ENCODE measurements at regions not wholly inside any gene's neighbourhood (a gene's known extent, or its start where the extent isn't known, plus 50 kb on each side); places are given as distances from the start of the nearest gene placed in this dataset.

DNA sequence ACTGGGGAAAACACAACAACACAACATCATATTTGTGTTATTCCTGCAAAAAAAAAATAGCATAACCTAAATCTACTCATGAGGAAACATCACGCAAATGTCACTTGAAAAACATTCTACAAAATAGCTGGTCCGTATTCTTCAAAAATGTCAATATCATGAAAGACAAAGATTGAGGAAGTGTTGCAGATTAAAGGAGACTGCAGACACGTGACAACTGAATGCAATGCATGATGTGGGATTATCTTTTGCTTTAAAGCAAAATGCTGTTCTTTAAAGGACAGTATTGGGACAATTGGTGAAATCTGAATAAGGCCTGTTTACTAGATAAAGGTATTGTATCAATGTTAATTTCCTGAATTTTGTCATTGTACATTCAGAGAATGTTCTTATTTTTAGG lies 157.7 kb downstream of the SMIM20 start:
- no peak for DNase-seq (ENCODE audit: low read depth)

DNA sequence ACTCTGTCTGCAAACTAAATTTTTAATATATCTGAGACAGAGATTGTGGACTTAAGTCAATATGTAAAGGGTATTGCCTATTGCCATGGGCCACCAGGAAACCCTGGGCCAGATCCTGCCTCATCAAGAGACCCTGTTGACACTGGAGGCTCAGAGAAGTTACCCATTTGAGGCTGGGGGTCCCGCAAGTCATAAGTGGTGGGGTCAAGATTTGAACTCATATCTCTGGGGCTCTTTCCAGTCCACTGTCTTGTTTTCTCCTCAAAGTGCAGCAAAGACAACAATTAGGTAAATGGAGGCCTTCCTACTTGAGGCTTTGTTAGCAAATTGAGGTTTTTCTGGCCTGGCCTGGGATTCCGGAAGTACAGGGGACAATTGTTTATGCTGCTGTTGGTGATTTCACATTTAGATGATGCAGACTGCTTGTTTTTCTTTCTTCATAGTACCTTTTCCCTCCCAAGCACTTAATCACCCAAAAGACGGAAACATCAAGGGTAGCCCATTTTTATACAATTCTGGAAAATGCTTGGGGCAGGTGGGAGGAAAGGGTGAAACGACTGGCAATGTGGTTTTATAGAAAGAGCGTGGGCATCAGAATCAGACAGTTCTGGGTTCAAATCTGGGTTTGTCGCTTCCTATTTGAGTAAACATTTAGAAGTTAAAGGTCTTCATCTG lies 160.0 kb downstream of the SMIM20 start:
- no peak for DNase-seq (ENCODE audit: low read depth)

DNA sequence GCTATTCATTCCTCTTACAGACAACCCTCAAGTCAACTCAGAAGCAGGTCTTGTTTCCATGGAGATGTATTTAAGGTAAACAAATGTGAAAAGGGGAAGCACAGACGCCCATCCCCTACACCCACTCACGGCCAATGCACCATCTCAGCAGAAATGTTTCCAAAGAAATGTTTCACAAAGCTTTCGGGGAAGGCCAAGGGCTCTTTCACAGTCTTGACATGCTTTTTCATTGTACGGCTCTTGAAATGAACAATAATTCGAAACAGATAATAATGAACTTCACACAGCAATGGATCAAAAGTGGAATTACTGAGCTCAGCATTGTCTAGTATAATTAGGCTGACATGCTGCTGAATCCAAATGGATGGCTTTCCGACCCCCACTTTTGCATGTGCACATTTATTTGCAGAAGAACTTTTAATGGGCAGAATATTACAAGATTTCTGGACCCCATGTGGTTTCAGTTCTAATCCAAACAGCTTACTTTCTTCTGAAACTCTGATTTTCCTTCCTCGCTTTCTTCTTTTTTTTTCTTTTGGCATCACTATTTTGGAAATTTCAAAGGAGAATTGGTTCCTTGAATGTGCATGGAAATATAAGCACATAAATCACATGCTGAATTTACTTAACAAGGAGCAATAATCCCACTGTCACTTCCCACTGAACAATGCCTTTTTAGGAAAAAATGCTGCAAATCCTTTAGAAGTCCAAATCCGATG lies 160.9 kb downstream of the SMIM20 start:
- peak; percentile 49 for DNase-seq (ENCODE audit: low read depth)

DNA sequence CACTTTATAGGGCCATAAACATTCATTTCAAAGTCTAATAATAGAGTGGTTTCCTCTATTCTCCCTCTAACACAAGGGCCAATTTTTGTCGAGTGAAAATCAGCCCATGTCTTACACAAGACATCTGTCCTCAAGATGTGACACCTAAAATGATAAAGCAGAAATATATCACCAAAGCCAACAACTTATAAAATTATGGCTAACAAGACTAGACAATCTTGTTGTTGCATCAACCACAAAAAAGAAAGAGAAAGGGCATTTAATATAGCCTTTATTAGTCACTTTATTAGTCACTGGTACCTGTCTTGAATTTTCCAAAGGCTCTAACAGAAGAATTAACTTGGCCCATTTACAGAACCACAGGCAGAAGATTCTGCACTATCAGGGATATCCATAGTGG lies 161.6 kb downstream of the SMIM20 start:
- no peak for DNase-seq (ENCODE audit: low read depth)

DNA sequence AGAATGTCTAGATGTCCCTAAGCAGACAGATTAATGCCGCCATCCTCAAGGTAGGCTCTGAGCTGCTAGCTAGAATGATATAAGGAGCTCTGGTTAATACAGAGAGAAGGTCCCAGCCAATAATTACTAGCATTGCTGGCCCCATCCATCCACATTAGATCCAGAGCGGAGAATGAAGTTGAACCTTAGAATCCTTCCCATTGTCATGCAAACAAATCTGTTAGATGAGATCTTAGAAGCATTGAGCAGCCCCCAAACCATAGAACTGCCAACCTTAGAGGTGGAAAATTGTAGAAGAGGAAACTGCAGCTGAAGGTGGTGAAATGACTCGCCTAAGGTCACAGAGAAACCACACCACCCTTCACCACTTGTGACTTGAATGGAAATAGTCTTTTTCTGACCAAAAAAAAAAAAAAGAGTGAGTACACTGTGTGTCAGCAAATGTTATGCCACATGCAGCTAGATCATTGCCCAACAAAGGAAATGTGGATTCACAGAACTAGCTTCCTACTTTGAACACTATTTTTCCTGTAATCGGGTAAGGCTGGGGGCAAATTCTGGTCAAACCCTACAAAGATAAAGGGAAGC lies 162.1 kb downstream of the SMIM20 start:
- no peak for DNase-seq (ENCODE audit: low read depth)

DNA sequence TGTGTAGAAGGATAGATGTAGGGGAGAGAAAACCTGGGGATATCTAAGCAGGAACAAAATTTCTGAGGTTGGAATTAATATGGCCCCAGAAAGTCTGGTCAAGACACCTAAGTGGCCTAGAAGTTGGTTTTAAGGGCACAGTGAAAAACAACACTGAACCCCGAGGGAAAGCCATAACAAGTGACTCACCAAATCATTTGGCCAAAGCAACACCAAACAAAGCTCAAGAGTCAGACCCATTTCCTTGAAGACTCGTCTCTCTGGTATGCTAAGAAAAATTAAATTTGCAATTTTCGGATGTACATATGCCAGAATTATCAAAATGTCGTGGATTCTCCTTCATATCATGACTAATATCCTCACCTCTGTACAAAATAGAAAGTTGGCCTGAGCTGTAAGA lies 162.9 kb downstream of the SMIM20 start:
- DNase-seq (ENCODE audit: low read depth): no peak

DNA sequence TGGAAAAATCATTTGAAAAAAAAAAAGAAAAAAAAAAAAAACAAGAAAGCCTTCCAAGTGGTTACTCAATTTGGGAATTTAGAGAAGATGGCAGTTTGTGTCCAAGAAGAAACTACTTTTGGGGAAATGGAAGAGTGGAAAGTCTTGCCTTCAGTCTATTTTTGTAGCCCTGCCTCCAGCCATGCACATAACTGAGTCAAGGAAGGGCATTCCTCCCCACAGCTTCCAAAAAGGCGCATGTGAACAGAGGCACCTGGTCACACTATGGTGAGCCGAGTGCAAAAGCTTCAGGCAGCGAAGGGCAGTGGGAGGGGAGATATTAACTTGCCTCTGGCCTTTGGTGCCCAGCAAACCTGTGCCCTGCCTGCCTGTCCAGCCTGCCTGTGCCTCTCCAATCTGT lies 163.7 kb downstream of the SMIM20 start:
- DNase-seq (ENCODE audit: low read depth): no peak

DNA sequence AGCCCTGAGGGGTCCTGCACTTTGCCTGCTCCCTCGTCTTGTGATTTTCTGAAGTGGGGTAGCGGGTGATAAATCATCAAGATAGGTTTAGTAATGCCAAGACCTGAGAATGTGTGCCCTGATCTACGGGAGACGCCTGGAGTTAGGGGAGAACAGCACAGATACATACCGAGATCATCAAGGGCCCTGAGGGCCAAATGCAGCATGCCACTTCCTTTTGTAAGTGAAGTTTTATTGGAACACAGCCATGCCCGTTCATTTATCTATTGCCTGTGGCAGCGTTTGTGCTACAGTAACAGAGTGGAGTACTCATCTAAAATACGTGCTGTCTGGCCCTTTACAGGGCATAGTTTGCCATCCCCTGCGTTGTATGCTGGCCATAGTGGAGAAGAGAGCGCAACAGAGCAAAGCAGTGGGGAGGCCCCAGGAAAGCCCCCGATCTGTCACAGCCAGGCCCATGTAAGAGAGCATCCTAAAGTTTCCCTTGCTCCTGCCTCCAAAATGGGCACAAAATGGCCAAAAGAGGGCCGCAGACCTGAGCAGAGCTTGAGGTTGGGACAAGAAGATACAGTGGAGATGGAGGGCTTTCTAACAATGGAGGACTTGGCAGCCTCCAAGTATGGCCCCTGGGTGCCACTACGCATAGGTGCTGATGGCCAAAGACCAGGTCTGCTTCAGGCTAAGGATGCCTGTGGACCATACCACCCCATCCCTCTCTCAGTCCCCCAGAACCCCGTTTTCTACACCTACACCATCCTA lies 167.0 kb downstream of the SMIM20 start:
- DNase-seq (ENCODE audit: low read depth): no peak

DNA sequence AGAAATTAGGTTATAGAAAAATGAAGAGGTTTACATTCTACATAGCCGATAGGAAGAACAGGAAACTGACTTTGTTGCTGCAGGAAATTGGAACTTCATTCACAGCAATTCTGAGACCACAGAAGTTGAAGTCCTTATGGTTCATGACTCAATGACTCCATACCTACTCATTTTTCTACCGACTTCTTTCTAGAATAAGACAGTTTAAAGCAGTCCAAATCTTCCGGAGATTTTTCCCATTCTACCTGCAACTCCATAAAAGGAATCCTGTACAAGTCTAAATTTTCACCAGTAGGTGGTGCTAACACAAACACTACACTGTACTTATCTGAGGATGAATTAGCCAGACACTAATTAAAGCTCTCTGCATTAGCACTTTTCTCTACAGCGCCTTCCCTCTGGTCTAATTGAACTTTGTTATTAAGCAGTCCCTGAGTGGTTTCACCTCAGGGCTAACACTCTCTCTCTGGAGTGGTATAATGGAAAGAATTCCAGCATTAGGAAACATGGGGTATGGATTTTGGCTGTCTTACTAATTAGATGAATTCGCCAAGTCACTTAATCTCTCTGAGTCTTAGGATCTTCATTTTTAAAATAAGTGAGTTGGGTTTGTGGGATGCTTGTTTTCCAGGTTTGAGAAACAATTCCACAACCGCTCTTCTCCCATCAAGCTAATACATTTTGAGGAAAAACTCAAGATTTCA lies 167.9 kb downstream of the SMIM20 start:
- DNase-seq (ENCODE audit: low read depth): no peak

DNA sequence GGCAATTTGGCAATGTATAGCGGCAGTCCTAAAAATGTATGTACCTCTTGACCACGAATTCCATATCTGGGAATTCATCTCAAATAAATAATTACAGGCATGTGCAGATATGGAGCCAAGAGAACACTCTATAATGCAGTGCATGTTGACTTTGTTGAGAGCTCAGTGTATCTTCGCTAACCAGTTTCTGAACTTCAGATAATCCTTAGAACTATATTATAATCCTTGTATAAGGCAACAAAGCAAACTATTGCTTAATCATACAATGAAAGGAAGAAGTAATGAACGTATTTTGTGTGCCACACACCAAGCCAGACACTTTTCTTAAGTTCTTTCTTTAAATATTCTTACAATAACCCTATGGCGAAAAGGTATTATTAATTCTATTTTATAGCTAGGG lies 168.5 kb downstream of the SMIM20 start:
- DNase-seq (ENCODE audit: low read depth): no peak

DNA sequence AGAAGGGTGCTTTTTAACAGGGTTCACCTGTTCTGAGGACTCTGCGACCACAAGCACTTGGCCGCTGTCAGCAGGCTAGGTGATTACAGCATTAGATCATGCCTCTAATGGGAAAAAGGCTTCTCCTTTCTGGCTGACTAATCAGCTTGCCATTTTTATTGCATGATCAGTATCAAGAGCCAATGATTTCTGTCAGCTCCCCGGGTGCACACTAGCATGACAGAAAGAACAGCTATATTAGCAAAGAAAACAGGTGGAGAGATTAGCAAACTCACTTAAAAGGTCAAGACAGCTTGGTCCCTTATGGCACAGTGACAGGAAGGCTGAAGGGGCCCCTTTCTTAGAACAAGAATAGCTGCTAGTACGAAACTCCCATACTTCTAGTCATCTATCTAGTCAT lies 170.0 kb downstream of the SMIM20 start:
- no peak for DNase-seq (ENCODE audit: low read depth)

DNA sequence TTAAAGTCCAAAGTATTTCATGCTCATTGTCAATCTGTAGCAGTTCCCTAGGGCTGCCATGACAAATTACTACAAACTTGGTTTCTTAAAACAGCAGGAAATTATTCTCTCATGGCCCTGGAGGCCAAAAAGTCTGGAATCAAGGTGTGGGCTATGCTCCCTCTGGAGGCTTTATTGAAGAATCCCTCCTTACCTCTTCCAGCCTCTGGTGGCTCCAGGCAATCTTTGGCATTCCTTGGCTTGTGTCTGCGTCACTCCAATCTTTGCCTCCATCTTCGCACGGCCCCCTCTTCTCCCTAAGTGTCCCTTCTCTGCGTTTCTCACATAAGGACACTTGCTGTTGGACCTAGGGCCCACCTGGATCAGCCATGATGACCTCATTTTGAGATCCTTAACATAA lies 170.4 kb downstream of the SMIM20 start:
- no peak for DNase-seq (ENCODE audit: low read depth)

DNA sequence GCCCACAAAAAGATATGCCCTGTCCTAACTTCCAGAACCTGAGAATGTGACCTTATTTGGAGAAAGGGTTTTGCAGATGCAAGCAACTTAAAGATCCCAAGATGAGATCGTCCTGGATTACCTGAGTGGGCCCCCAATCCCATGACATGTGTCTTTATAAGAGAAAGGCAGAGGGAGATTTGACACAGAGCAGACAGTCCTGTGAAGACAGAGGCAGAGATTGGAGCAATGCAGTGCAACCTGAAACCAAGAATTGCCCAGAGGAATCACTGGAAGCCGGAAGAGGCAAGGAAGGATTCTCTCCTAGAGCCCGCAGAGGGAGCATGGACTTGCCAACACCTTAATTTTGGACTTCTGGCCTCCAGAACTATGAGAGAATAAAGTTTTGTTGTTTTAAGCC lies 171.5 kb downstream of the SMIM20 start:
- no peak for DNase-seq (ENCODE audit: low read depth)

DNA sequence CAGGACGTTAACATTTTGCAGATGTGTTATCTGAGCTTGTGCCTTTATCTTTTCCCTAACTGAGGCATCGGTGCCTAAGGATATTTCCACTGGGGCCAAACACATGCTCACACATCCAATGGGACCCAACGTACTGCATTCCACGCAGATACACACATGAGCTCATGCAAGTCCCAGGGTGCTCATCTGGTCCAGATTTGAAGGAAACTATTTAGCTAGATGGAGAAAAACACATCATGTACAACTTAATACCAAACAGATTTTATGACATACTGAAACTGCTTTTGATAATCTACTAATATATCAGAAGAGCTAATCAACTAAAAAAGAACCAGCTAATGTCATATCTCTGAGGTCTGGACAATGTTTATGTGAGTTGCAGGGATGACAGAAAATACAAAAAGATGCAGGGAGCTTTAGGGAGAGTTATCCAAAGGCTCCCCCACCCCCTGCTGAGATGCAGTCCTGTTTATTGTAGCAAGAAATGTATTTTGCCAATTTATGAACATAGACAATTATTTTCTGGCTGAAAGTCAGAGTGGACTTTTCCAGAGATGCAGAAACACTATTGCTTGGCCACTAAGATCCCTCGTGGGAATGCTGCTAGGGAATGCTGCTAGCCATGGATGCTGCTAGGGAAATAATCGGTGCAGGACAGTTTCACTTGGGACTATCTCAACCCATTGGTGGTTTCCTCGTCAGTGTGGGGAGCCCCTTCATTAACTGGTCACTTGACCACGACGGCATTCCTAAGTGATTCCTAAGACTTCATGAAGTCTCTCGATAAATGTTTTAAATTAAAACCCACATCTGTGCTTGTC lies 172.8 kb downstream of the SMIM20 start:
- no peak for DNase-seq (ENCODE audit: low read depth)

DNA sequence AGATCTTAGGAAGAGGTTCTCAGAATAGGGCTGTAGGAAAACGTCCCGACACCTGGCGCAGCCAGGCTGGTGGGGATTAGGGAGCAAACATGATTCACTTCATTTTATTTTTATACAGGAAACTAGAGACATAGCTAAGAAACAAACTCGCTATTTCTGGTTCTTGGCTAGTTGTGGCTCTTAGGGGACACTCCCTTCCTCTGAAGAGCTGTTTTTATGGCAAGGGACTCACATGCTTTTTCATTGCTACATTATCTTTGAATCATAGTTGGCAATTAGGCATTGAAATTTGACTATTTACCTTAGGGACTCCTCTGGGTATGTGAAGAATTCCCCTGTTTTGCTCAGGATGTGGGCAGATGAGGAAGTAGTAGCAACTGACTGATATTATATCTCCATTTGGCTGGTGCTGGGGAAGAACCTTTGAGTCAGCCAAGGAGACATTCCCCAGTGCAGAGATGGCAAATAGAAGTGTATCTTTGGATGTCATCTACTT lies 174.5 kb downstream of the SMIM20 start:
- no peak for DNase-seq (ENCODE audit: low read depth)

DNA sequence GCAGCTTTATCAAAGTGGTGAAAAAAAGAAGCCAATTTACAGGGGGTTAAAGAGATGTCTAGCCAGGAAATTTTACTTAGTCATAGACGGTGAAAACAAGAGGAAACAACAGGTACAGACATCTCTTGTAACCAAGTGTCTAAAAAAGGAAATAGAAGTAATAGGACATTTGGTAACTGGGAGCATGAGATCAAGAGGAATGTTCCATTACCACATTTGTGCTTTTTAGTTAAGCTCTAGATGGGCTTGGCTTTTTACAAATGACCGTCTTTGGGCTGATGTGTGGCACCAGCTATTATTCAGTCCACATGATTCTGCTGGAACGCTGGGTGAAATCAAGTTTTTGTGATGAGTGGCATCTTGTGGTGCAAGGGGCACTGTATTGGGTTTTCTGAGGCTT lies 179.5 kb downstream of the SMIM20 start:
- DNase-seq (ENCODE audit: low read depth): no peak

DNA sequence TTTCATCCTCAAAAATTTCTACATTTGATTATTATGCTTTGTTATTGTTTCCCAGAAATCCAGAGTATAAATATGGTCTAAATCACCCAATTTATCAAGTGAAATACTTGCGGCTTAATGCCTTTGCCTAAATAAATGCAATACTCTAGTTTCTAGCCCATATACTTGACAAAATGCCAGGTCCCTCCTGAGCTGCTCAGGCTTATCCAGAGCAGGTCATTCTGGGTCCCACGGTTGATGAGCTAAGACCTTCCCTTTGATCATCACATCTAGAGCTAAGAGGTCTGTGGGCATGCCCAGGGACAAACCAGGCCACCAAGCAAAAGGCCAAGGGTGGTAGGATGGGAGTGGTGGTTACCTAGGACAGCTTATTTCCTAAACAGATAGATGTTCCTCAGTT lies 180.1 kb downstream of the SMIM20 start:
- DNase-seq (ENCODE audit: low read depth): no peak

DNA sequence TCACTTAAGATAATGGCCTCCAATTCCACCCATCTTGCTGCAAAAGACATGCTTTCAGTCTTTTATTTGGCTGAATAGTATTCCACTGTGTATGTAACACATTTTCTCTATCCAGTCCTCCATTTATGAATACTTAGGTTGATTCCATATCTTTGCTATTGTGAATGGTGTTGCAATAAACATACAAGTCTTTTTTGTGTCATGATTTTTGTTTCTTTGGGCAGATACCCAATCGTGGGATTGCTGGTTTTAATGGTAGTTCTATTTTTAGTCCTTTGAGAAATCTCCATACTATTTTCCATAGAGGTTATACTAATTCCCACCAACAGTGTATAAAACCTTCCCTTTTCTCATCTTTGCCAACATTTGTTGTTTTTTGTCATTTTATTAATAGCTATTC lies 180.9 kb downstream of the SMIM20 start:
- no peak for DNase-seq (ENCODE audit: low read depth)

DNA sequence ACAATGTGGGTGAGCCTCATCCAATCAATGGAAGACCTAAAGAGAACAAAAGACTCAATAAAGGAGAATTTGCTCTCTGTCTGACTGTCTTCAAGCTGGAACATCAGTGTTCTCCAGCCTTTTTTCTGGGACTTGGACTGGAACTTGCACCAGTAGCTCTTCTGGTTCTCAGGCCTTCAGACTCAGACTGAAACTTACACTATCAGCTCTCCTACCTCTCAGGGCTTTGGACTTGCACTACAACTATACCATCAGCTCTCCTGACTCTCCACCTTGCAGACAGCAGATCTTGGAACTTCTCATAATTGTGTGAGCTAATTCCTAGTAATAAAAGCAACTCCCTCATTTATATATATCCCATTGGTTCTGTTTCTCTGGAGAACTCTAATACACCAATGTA lies 185.9 kb downstream of the SMIM20 start:
- no peak for DNase-seq (ENCODE audit: low read depth)

DNA sequence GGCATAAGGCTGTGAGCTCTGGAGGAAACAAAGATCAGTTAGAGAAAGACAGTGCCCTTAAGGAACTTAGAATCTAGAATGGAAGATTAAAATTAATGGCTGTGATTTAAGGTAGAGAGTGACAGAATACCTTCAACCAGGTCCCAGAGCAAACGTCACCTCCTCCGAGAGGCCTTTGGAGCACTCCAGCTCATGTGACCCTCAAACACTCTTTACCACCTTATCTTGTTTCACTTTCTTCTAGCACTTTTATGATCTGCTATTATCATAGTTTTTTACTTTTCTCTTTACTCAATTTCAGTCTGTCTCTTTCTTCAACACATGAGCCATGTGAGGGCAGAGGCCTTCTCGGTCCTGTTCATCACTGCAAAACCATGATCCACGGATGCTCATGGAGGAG lies 187.0 kb downstream of the SMIM20 start:
- DNase-seq (ENCODE audit: low read depth): no peak

DNA sequence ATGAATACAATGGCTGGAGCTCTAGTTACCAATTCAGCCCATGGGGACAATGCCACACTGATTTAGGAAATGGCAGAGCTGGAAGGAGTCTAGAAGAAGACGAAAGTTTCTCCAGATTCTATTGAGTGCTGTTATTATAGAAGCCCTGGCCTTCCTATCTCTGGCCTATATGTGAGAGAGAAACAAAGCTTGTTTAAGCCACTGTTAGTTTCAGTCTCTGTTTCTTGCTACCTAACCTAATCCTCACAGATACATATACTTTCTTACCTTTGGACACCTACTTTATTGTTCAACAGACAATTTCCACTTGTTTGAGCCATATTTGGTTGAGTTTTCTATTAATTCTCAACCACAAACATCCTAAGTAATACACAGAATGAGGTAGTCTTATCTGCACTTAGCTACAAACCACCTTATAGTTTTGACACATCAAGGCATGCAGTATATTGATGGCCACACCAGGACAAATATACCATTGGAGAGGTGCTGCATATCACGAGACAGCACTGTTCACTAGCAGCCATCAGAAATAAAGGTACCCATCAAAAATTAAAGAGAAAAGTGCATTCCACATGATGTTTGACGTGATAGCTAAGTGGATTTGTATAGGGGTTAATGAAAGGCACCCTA lies 190.2 kb downstream of the SMIM20 start:
- no peak for DNase-seq (ENCODE audit: low read depth)

Data from stimulated activated CD8-positive, alpha-beta memory T cell treated with anti-CD3 and anti-CD28 coated beads, Interleukin-4, amount 100 ng/mL, for 24 hours (primary cell).